IMR-90 (cell line): ENCODE measurements at regions not wholly inside any gene's neighbourhood (a gene's known extent, or its start where the extent isn't known, plus 50 kb on each side); places are given as distances from the start of the nearest gene placed in this dataset.

Experiments used
- ATAC-seq: fragments of 200-7000 bp; cut with Tn5 transposase; 2 replicates; pipeline ENCODE4 v1.9.1; 2020; ENCODE audit warnings: low read depth, mild to moderate bottlenecking, moderate library complexity
- BruUV-seq: library from RNA; stranded (reverse); fragments of 400-500 nt; replicated peaks from 2 replicates; lab custom pipeline; 2021; lab: Mats Ljungman, UMichigan
- CTCF ChIA-PET: fragments of 300-600 bp; formaldehyde crosslinking; extraction: SDS; loops from one replicate; lab custom pipeline; 2021; ENCODE audit warnings: antibody characterized with exemption; lab: Yijun Ruan, JAX
- POLR2A ChIA-PET: fragments of 300-600 bp; sonication (Branson Sonifier 250); formaldehyde crosslinking; loops from one replicate; lab custom pipeline; 2022; ENCODE audit warnings: antibody characterized with exemption; ENCODE audit not compliant: unreplicated experiment; lab: Charles Lee
- DNase-seq: peaks from one replicate; pipeline ENCODE4 v3.0.0; 2013
- H2AFZ ChIP-seq: replicated peaks from 2 replicates; pipeline ENCODE3; 2013; ENCODE audit warnings: low read length, mild to moderate bottlenecking; ENCODE audit not compliant: poor library complexity
- H2AK5ac ChIP-seq: 2 replicates; pipeline ENCODE4 v1.6.1; 2013; ENCODE audit warnings: low read depth, low read length, inconsistent platforms
- H2AK9ac ChIP-seq: replicated peaks from 2 replicates; pipeline ENCODE3; 2013; ENCODE audit warnings: mild to moderate bottlenecking, low read depth, low read length, moderate library complexity; ENCODE audit not compliant: poor library complexity
- H2BK120ac ChIP-seq: 2 replicates; pipeline ENCODE4 v1.6.1; 2013; ENCODE audit warnings: low read depth, low read length, inconsistent platforms
- H2BK15ac ChIP-seq: 3 replicates; pipeline ENCODE4 v1.6.1; 2013; ENCODE audit warnings: low read depth, low read length, inconsistent platforms
- H2BK20ac ChIP-seq: 2 replicates; pipeline ENCODE4 v1.6.1; 2013; ENCODE audit warnings: low read depth, mild to moderate bottlenecking, inconsistent platforms, low read length, moderate library complexity
- H2BK5ac ChIP-seq: 2 replicates; pipeline ENCODE4 v1.6.1; 2013; ENCODE audit warnings: mild to moderate bottlenecking, low read depth, low read length, inconsistent platforms; ENCODE audit not compliant: poor library complexity, severe bottlenecking
- H3K14ac ChIP-seq: replicated peaks from 2 replicates; pipeline ENCODE4 v1.6.1; 2013; ENCODE audit warnings: low read depth, low read length, inconsistent platforms
- H3K18ac ChIP-seq: 2 replicates; pipeline ENCODE4 v1.6.1; 2013; ENCODE audit warnings: low read depth, low read length, control low read depth
- H3K23ac ChIP-seq: 2 replicates; pipeline ENCODE4 v1.6.1; 2013; ENCODE audit warnings: low read depth, low read length, inconsistent platforms
- H3K27ac ChIP-seq: 2 replicates; pipeline ENCODE4 v1.5.1; 2013; ENCODE audit warnings: mild to moderate bottlenecking, control low read depth, low read length; ENCODE audit not compliant: insufficient read depth
- H3K27me3 ChIP-seq: 2 replicates; pipeline ENCODE4 v1.6.1; 2013; ENCODE audit warnings: low read length; ENCODE audit not compliant: control insufficient read depth, insufficient read depth
- H3K36me3 ChIP-seq: 2 replicates; pipeline ENCODE4 v1.6.1; 2013; ENCODE audit warnings: low read length, mixed read lengths; ENCODE audit not compliant: control insufficient read depth, insufficient read depth
- H3K4ac ChIP-seq: 2 replicates; pipeline ENCODE4 v1.6.1; 2013; ENCODE audit warnings: low read depth, low read length, inconsistent platforms
- H3K4me1 ChIP-seq: 2 replicates; pipeline ENCODE4 v1.6.1; 2013; ENCODE audit warnings: low read length, mixed read lengths; ENCODE audit not compliant: control insufficient read depth, insufficient read depth
- H3K4me2 ChIP-seq: 2 replicates; pipeline ENCODE4 v1.6.1; 2013; ENCODE audit warnings: low read depth, mild to moderate bottlenecking, control low read depth, low read length, moderate library complexity
- H3K4me3 ChIP-seq: 2 replicates; pipeline ENCODE4 v1.5.1; 2013; ENCODE audit warnings: low read depth, mild to moderate bottlenecking, control low read depth, low read length, moderate library complexity; ENCODE audit not compliant: insufficient read depth
- H3K56ac ChIP-seq: 2 replicates; pipeline ENCODE4 v1.6.1; 2013; ENCODE audit warnings: low read length, inconsistent platforms; ENCODE audit not compliant: insufficient read depth; ENCODE audit errors: extremely low read depth
- H3K79me1 ChIP-seq, 2 experiments: 2 replicates each; pipeline ENCODE4 v1.6.1; 2013; ENCODE audit warnings: low read length in 2 of 2, inconsistent platforms in 1 of 2, low read depth in 1 of 2
- H3K9ac ChIP-seq: 2 replicates; pipeline ENCODE4 v1.6.1; 2013; ENCODE audit warnings: low read depth, low read length, control low read depth
- H3K9me1 ChIP-seq: 2 replicates; pipeline ENCODE4 v1.6.1; 2013; ENCODE audit warnings: low read length, inconsistent platforms; ENCODE audit not compliant: insufficient read depth
- H3K9me3 ChIP-seq: 2 replicates; pipeline ENCODE4 v1.6.1; 2013; ENCODE audit warnings: low read length; ENCODE audit not compliant: control insufficient read depth, insufficient read depth
- H4K20me1 ChIP-seq: 2 replicates; pipeline ENCODE4 v1.6.1; 2013; ENCODE audit warnings: low read length, inconsistent platforms; ENCODE audit not compliant: insufficient read depth
- H4K5ac ChIP-seq: 2 replicates; pipeline ENCODE4 v1.6.1; 2013; ENCODE audit warnings: mild to moderate bottlenecking, low read depth, low read length, control low read depth
- H4K8ac ChIP-seq, 2 experiments: 2 replicates each; pipeline ENCODE4 v1.6.1; 2013; ENCODE audit warnings: low read depth in 2 of 2, low read length in 2 of 2, control low read depth in 1 of 2, inconsistent platforms in 1 of 2
- H4K91ac ChIP-seq: 2 replicates; pipeline ENCODE4 v1.6.1; 2013; ENCODE audit warnings: low read depth, low read length, inconsistent platforms; ENCODE audit not compliant: insufficient read depth
- BHLHE40 ChIP-seq: fragments of 150-350 bp; IDR thresholded peaks from 2 replicates; pipeline ENCODE4 v1.6.1; 2016; ENCODE audit warnings: mild to moderate bottlenecking, low read depth, low read length
- CEBPB ChIP-seq: IDR thresholded peaks from 2 replicates; pipeline ENCODE4 v1.6.1; 2012; ENCODE audit warnings: low read depth, low read length, improper control_type of control experiment
- CHD1 ChIP-seq: IDR thresholded peaks from 2 replicates; pipeline ENCODE4 v1.6.1; 2012; ENCODE audit warnings: low read depth, low read length, improper control_type of control experiment
- FOS ChIP-seq: fragments of 150-350 bp; IDR thresholded peaks from 2 replicates; pipeline ENCODE4 v1.6.1; 2016; ENCODE audit warnings: low read depth, low read length
- MAFK ChIP-seq: IDR thresholded peaks from 2 replicates; pipeline ENCODE4 v1.6.1; 2012; ENCODE audit warnings: low read depth, low read length, improper control_type of control experiment
- MAZ ChIP-seq: IDR thresholded peaks from 2 replicates; pipeline ENCODE4 v1.6.1; 2012; ENCODE audit warnings: low read depth, mild to moderate bottlenecking, low read length, improper control_type of control experiment, moderate library complexity, borderline replicate concordance
- MXI1 ChIP-seq: IDR thresholded peaks from 2 replicates; pipeline ENCODE4 v1.6.1; 2012; ENCODE audit warnings: low read depth, mild to moderate bottlenecking, low read length, moderate library complexity, borderline replicate concordance
- NFE2L2 ChIP-seq: fragments of 150-350 bp; IDR thresholded peaks from 2 replicates; pipeline ENCODE4 v1.6.1; 2016; ENCODE audit warnings: low read depth, mild to moderate bottlenecking, low read length
- POLR2A ChIP-seq: IDR thresholded peaks from 2 replicates; pipeline ENCODE4 v1.6.1; 2012; ENCODE audit warnings: mild to moderate bottlenecking, low read depth, low read length
- RAD21 ChIP-seq: IDR thresholded peaks from 2 replicates; pipeline ENCODE4 v1.6.1; 2012; ENCODE audit warnings: low read length, improper control_type of control experiment
- RCOR1 ChIP-seq: IDR thresholded peaks from 2 replicates; pipeline ENCODE4 v1.6.1; 2012; ENCODE audit warnings: mild to moderate bottlenecking, low read length, improper control_type of control experiment; ENCODE audit not compliant: insufficient replicate concordance
- RFX5 ChIP-seq: IDR thresholded peaks from 2 replicates; pipeline ENCODE4 v1.8.0; 2012; ENCODE audit warnings: low read depth, mild to moderate bottlenecking, low read length, moderate library complexity
- SMC3 ChIP-seq: fragments of 150-350 bp; IDR thresholded peaks from 2 replicates; pipeline ENCODE4 v1.6.1; 2016; ENCODE audit warnings: low read depth, mild to moderate bottlenecking, antibody characterized with exemption, low read length, moderate library complexity
- USF2 ChIP-seq: fragments of 150-350 bp; IDR thresholded peaks from 2 replicates; pipeline ENCODE4 v1.6.1; 2017; ENCODE audit warnings: mild to moderate bottlenecking, antibody characterized with exemption, low read length, low read depth
- whole genome bisulfite sequencing, 2 experiments: methylation state at CpG; one replicate each; pipeline versions ENCODE4 v1.1.5 to v1.1.7; 2013; ENCODE audit warnings: missing lambda C conversion rate in 2 of 2; ENCODE audit not compliant: insufficient read length in 1 of 2; ENCODE audit errors: extremely low coverage in 2 of 2; 5-methylcytosine and 5-hydroxymethylcytosine counted together
- dilution Hi-C: fragments of 300-500 bp; cut with HindIII; formaldehyde crosslinking; loops from one replicate; pipeline ENCODE4 v1.14.3; 2018; ENCODE audit warnings: low sequenced_read_pairs; ENCODE audit not compliant: unreplicated experiment
- in situ Hi-C: fragments of 300-500 bp; cut with MboI; formaldehyde crosslinking; loops from 3 replicates; pipeline ENCODE4 v1.14.3; 2019; ENCODE audit warnings: low sequenced_read_pairs, inconsistent platforms, mixed read lengths
- intact Hi-C: fragments of 100-400 bp; cut with micrococcal nuclease; formaldehyde crosslinking; loops from 2 replicates; pipeline ENCODE4 v1.10.0; 2022
- TF ChIP-seq, protein P1 (sequence below): conservative IDR thresholded peaks from 2 replicates; pipeline ENCODE4 v1.5.1; 2012; ENCODE audit warnings: mild to moderate bottlenecking, low read depth, low read length, improper control_type of control experiment
- TF ChIP-seq, protein P2 (sequence below): fragments of 150-350 bp; IDR thresholded peaks from 2 replicates; pipeline ENCODE4 v1.6.1; 2016; ENCODE audit warnings: low read depth, mild to moderate bottlenecking, low read length, moderate library complexity, borderline replicate concordance

DNA sequence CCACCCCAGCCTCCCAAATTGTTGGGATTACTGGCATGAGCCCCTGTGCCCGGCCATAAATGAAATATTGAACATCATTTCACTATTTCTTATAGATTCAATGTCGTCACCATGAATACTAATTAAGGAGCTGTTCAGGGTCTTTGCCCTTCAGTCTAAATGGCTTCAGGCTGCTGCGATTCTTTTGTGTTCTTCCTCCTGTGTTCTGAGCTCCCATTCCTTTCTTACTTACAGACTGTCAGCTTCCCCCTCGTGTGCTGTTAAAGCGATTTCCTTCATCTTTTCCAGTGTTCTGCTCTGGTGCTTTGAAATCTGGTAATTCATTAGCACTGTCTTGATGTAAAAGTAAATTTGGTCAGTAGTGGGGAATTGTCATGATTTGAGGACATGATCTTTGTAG lies 63.3 kb upstream of the PRDM1 start:
- no peak overlapping the region for H3K4me2 ChIP-seq
- H3K36me3 ChIP-seq: no peaks in the 10 kb centered on the region
- no peak overlapping the region for H2BK120ac ChIP-seq
- dilution Hi-C loops (no loop called here), intact Hi-C loops (no loop called here), in situ Hi-C loops (no loop called here)
- H2BK20ac ChIP-seq: no peak overlapping the region
- no peak overlapping the region for H2BK5ac ChIP-seq
- H3K14ac ChIP-seq: no peak overlapping the region
- H2BK15ac ChIP-seq: no peak overlapping the region
- H3K9ac ChIP-seq: no peak overlapping the region
- no peak overlapping the region for H2AK9ac ChIP-seq
- H3K4ac ChIP-seq: no peak overlapping the region
- no peak overlapping the region for H3K56ac ChIP-seq
- no peak overlapping the region for H4K5ac ChIP-seq
- no peak overlapping the region for H4K91ac ChIP-seq
- ChIA-PET POLR2A (no interaction called here), CTCF (no interaction called here)
- no peak overlapping the region for H2AK5ac ChIP-seq
- H3K9me3 ChIP-seq: no peaks in the 10 kb centered on the region
- H3K23ac ChIP-seq: no peak overlapping the region
- ATAC-seq (no peak), DNase-seq (no peak)
- TF ChIP-seq, protein P1, sequence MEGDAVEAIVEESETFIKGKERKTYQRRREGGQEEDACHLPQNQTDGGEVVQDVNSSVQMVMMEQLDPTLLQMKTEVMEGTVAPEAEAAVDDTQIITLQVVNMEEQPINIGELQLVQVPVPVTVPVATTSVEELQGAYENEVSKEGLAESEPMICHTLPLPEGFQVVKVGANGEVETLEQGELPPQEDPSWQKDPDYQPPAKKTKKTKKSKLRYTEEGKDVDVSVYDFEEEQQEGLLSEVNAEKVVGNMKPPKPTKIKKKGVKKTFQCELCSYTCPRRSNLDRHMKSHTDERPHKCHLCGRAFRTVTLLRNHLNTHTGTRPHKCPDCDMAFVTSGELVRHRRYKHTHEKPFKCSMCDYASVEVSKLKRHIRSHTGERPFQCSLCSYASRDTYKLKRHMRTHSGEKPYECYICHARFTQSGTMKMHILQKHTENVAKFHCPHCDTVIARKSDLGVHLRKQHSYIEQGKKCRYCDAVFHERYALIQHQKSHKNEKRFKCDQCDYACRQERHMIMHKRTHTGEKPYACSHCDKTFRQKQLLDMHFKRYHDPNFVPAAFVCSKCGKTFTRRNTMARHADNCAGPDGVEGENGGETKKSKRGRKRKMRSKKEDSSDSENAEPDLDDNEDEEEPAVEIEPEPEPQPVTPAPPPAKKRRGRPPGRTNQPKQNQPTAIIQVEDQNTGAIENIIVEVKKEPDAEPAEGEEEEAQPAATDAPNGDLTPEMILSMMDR: no peak
- TF ChIP-seq NFE2L2 (no peak), RFX5 (no peak), MAFK (no peak), USF2 (no peak), FOS (no peak), BHLHE40 (no peak), MXI1 (no peak), MAZ (no peak), CEBPB (no peak), CHD1 (no peak), POLR2A (no peak), RCOR1 (no peak), RAD21 (no peak), SMC3 (no peak)
- TF ChIP-seq, protein P2, sequence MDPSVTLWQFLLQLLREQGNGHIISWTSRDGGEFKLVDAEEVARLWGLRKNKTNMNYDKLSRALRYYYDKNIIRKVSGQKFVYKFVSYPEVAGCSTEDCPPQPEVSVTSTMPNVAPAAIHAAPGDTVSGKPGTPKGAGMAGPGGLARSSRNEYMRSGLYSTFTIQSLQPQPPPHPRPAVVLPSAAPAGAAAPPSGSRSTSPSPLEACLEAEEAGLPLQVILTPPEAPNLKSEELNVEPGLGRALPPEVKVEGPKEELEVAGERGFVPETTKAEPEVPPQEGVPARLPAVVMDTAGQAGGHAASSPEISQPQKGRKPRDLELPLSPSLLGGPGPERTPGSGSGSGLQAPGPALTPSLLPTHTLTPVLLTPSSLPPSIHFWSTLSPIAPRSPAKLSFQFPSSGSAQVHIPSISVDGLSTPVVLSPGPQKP: no peak
- H3K27me3 ChIP-seq: no peaks in the 10 kb centered on the region
- no peaks in the 10 kb centered on the region for H4K20me1 ChIP-seq
- no peak overlapping the region for H3K18ac ChIP-seq
- BruUV-seq: no TSS peak
- H3K9me1 ChIP-seq: peaks cover 5% of the 10 kb centered on the region; the same call in 1 of the 2 replicates
- no peak overlapping the region for H2AFZ ChIP-seq
- H3K79me1 ChIP-seq: peaks cover 0 to 4% of the 10 kb centered on the region in 2 experiments; a peak in 1 of 4 replicates
- H3K4me3 ChIP-seq: no peak overlapping the region
- peaks cover 7% of the 10 kb centered on the region for H3K4me1 ChIP-seq
- WGBS, 2 experiments: no CpG with 5 or more reads among the region's 5 CpGs
- H3K27ac ChIP-seq: no peak overlapping the region
- no peak overlapping the region for H4K8ac ChIP-seq
